GM12891 (cell line): ENCODE measurements at regions not wholly inside any gene's neighbourhood (a gene's known extent, or its start where the extent isn't known, plus 50 kb on each side); places are given as distances from the start of the nearest gene placed in this dataset.

Source experiments
- POLR2A ChIP-seq: IDR thresholded peaks from 2 replicates; pipeline ENCODE4 v1.6.1; 2011; ENCODE audit warnings: low read depth, low read length, control low read depth
- POLR2AphosphoS5 ChIP-seq: IDR thresholded peaks from 2 replicates; pipeline ENCODE4 v1.6.1; 2011; ENCODE audit warnings: low read depth, low read length, control low read depth
- POU2F2 ChIP-seq: IDR thresholded peaks from 2 replicates; pipeline ENCODE4 v1.6.1; 2011; ENCODE audit warnings: low read depth, mild to moderate bottlenecking, control low read depth, low read length, moderate library complexity
- SPI1 ChIP-seq: IDR thresholded peaks from 2 replicates; pipeline ENCODE4 v1.6.1; 2011; ENCODE audit warnings: low read depth, low read length, control low read depth
- TAF1 ChIP-seq: IDR thresholded peaks from 2 replicates; pipeline ENCODE4 v1.6.1; 2011; ENCODE audit warnings: low read depth, low read length, control low read depth

- TF ChIP-seq POLR2AphosphoS5 (no peak), POLR2A (no peak), TAF1 (no peak), POU2F2 (no peak), SPI1 (no peak)
Observed at GRCh38 chr1:201665036-201665435, 126.1 kb downstream of the NAV1 start.
